Ovary (tissue), 3 donors: ENCODE measurements at regions not wholly inside any gene's neighbourhood (a gene's known extent, or its start where the extent isn't known, plus 50 kb on each side); places are given as distances from the start of the nearest gene placed in this dataset.

Experiments
- CTCF ChIP-seq, 3 donors: fragments of 450-650 bp in 2 of 3; fragments of 200-600 bp in 1 of 3; IDR thresholded peaks; one replicate each; pipeline versions ENCODE4 v1.5.1 to v1.8.0; 2016 to 2022; ENCODE audit warnings: antibody characterized with exemption in 3 of 3, mild to moderate bottlenecking in 1 of 3
- POLR2A ChIP-seq: fragments of 450-650 bp; IDR thresholded peaks from one replicate; pipeline ENCODE4 v1.6.1; 2017; ENCODE audit warnings: antibody characterized with exemption, mild to moderate bottlenecking, moderate library complexity
- donor health status: DM: no; HTN: no; CAD: no.

GRCh38 chr11:15737320-15737719 is 619.0 kb downstream of the SOX6 start:
- TF ChIP-seq POLR2A (no peak), CTCF (IDR thresholded peaks at IDR 0.05) (no peak)
